HG02852 (cell line): ENCODE measurements at regions not wholly inside any gene's neighbourhood (a gene's known extent, or its start where the extent isn't known, plus 50 kb on each side); places are given as distances from the start of the nearest gene placed in this dataset.
"Not testable (repeated sequence)": the region's sequence is repeated elsewhere in the genome, so short reads cannot be mapped to it uniquely, and the experiment has no call there.

Experiments used
- ATAC-seq: cut with Tn5 transposase; IDR thresholded peaks from one replicate; pipeline ENCODE4 v1.9.1; 2021; ENCODE audit warnings: mild to moderate bottlenecking, moderate library complexity; ENCODE audit not compliant: unreplicated experiment

DNA sequence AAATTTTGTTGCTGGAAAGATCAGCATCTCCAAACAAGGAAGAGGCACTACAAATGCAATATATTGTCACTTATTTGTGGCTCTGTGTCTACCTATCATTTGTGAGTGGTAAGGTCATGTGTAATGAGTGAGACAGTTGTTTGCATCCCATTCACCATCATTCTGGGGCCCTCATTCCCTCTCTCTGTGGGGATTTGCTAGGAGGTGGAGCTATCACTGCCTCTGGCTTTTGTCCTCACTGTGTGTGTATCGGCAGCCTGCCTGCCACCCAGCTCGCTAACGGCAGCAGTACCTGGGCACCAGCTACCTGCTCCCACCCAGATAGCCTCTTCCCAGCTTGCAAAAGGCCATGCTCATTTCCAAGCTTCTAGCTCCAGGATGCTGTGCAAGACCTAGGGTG lies 379.2 kb upstream of the ZFHX3 start:
- ATAC-seq: no peak

- no peak for ATAC-seq
These were observed 378.7 kb upstream of the ZFHX3 start for GRCh38 chr16:73426433-73427160.

DNA sequence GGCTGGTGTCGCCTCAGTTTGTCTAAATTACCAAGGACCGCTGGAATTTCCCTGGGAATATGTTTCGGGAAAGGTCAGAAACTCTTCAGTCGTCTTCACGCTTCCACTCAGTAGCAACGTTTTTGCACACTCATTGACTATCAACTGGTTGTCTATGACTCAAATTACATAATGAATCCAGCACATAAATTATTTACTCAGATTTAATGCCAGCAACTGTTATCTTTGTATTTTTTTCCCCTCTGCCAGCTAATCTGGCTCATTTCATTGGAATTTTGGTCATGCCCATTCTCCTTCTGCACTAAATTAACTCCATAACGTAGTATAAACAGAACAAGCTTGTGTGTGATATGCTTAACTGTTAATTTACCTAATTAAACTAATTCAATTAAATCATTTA lies 372.7 kb upstream of the ZFHX3 start:
- ATAC-seq: no peak

GRCh38 chr16:73420244-73420643 lies 372.3 kb upstream of the ZFHX3 start:
- ATAC-seq: no peak

DNA sequence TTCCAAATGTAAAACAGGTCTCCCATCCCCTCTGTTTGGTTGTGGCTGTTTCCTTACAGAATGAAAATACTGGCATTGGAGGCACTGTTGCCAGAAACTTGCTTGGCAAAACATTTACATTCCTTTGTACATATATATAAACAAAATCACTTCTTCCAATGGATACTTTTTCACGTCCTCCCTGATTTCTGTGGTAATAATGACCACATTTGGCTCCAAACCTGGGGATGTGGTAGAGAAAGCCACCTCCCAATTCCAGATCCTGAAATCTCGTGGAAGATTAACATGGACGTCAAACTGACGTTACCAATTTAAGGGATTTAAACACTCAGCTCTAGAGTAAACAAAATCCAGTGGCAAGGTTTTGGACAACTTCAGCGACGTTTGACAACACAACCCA lies 370.8 kb upstream of the ZFHX3 start:
- ATAC-seq: no peak

DNA sequence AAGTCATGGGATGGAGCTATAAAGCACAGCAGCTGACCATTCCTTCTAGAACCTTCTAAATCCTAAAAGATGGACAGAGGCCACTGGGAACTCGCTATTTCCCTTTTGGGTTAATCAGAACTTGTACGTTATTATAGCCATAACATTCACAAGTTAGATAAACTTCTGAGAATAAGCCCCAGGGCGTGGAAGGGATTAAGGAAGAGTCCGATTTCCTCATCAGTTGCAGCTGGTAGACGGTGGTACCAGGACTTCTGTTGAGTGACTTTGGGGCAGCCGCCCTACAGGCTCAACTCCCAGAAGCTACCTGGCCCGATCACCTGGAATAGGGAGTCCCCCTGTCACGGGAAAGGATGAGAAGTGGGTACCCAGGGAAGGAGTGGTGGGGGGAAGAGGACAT lies 370.1 kb upstream of the ZFHX3 start:
- no peak for ATAC-seq

- ATAC-seq: no peak
These were observed 367.4 kb upstream of the ZFHX3 start for GRCh38 chr16:73415286-73415685.

DNA sequence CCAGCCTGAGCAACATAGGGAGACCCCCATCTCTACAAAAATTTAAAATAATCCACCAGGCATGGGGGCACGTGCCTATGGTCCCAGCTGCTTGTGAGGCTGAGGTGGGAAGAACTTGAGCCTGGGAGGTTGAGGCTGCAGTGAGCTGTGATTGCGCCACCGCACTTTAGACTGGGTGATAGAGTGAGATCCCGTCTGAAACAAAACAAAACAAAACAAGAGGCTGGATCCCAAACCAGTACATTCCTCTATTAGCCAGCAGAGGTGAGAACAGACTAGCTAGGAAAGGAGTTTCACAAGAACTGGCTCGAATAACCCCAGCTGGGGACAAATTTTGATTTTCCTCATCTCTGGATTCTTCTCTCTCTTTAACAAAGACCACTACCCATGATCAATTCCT lies 366.7 kb upstream of the ZFHX3 start:
- no peak for ATAC-seq

- ATAC-seq: no peak
These were observed 365.9 kb upstream of the ZFHX3 start for GRCh38 chr16:73413830-73414190.

DNA sequence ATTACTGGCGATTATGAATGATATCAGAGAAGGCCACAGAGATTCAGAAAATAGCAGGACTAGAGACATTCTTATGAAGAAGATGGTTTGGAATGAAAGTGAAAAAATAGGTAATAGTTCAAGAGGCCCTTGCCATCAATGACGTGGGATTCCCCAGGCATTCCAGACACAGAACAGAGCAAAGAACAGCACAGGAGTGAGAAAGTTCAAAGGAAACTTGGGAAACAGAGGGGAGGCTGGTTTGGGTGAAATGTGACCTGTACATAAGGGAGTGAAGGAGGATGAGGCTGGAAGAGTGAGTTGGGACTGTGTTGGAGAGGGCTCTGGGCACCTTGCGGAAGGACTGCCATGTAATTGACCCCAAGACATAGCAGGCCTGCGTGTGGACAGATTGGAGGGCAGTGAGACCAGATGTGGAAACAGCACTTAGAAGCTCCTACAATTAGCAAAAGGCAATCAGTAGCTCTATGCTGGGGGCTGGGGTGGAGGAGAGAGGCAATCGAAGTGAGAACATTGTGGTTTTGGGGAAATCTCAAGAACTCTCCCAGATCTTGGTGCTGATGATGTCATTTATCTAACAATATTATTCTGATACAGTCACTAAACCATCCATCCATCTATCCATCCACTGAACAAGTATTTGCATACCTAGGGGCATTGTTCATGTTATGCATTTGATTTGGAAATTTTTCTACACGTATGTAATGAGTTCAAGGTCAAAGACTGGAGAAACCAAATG lies 365.3 kb upstream of the ZFHX3 start:
- no peak for ATAC-seq

GRCh38 chr16:73412416-73412815 lies 364.5 kb upstream of the ZFHX3 start:
- no peak for ATAC-seq

DNA sequence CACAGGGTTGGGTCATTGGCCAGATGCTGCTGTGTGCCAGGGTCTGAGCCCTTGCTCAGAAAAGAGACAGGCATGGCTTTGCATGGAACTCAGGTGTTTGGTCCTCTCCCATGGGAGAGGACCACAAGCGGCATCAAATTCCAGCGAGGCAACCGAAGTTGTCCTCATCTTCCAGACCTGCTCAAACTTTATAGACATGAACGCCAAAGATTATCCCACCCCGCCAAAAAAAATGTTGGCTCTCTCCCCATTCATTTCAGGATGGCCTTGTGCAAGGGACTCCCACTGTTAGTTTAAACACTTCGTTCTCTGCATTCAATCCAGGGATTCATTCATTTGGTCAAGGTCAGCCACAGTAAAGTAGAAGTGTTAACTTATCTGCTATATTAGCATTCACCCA lies 360.8 kb upstream of the ZFHX3 start:
- ATAC-seq: no peak

- no peak for ATAC-seq
These were observed 360.4 kb upstream of the ZFHX3 start for GRCh38 chr16:73408311-73408710.

GRCh38 chr16:73405851-73406250 lies 357.9 kb upstream of the ZFHX3 start:
- no peak for ATAC-seq

- ATAC-seq: no peak
These were observed 356.1 kb upstream of the ZFHX3 start for GRCh38 chr16:73404001-73404400.

DNA sequence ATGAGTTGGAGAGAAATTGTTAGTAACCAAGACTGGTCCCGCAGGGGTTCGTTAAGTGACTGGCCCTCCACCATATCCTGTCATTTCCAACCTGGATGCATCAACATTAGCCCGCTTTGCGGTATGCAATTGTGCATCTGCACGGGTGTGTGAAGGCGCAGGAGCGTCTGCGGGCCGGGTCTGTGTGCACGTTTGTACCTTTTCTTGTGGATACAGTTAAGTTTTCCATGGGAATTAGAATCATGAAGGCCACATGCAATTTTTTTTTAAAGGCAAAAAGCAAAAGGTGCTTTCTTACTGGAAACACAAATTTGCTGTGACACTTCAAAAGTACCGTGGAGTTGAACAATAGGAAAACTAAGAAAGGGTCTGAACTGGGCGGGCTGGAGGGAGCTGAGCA lies 355.4 kb upstream of the ZFHX3 start:
- ATAC-seq: no peak

- ATAC-seq: no peak
These were observed 353.0 kb upstream of the ZFHX3 start for GRCh38 chr16:73400951-73401350.

GRCh38 chr16:73399997-73400396 lies 352.1 kb upstream of the ZFHX3 start:
- no peak for ATAC-seq

- no peak for ATAC-seq
These were observed 351.6 kb upstream of the ZFHX3 start for GRCh38 chr16:73399486-73399885.

GRCh38 chr16:73398604-73399003 lies 350.7 kb upstream of the ZFHX3 start:
- not testable (repeated sequence) for ATAC-seq

- no peak for ATAC-seq
These were observed 348.6 kb upstream of the ZFHX3 start for GRCh38 chr16:73396556-73396955.

DNA sequence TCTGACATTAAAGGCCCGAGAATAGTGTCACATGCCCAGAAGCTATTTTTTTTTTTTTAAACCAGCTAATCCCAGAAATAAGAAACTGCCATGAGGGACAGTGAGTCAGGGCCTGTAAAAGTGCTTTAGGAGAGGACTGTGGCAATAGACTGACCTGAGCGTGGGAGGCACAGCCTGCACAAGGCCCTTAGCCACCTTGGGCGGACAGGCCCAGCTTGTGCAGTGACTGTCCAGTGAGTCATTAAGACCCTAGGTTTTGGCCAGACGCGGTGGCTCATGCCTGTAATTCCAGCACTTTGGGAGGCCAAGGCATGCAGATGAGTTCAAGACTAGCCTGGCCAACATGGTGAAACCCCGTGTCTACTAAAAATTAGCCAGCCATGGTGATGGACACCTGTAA lies 343.0 kb upstream of the ZFHX3 start:
- ATAC-seq: no peak

DNA sequence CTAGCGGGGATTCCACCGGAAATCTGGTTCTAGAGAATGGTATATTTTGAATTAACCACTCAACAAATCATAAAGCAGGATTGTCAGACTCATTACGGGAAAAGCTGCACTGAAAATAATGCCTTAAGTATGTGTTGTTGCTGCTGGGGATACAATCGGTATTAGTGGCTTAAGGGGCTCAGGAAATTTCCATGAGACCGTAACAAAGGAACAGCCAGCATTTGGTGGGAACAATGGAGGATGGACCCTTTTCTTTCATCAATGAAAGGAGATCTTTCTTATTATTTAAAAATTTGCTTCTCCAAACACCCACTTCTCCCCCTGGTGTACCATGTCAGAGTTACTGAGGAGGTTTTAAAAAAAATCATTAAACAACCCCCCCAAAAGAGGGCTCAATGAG lies 342.6 kb upstream of the ZFHX3 start:
- no peak for ATAC-seq
